ENCODE measurements at regions not wholly inside any gene's neighbourhood (a gene's known extent, or its start where the extent isn't known, plus 50 kb on each side); places are given as distances from the start of the nearest gene placed in this dataset.

DNA sequence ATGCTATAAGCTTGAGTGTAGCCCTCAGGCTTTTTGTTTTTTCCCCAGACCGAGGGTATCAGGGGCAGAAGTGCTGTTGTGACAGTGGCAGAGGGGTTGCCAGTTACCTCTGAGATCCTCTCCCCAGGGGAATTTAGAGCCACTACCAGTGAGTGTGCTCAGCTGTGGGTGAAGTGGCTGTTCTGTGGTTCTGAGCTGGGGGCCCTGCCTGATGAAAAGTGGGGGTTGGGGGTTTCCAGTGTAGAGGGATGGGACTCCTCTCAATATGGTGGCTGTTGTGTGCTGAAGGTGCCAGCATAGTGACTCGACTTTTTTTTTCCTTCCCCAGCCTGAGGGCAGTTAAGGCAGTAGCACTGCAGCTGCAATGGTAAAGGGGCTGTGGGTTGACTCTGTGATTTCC lies 506.7 kb downstream of the TMEM232 start:
- H3K27ac ChIP-seq (ENCODE audit: low read depth, low read length): no peak overlapping the region
- intact Hi-C loops (cut with micrococcal nuclease): no loop called here
- DNase-seq (ENCODE audit: low read depth, low spot score) (no peak), ATAC-seq (no peak)
- no peaks in the 10 kb centered on the region for H4K20me1 ChIP-seq (ENCODE audit: insufficient read depth)
- H3K4me2 ChIP-seq (ENCODE audit: low read length): no peak overlapping the region
- no peaks in the 10 kb centered on the region for H3K9me2 ChIP-seq (ENCODE audit: insufficient read depth)
- H3K36me3 ChIP-seq (ENCODE audit: control insufficient read depth in 1 of 2, insufficient read depth in 2 of 2, low read length in 2 of 2): no peaks in the 10 kb centered on the region
- H2AFZ ChIP-seq (ENCODE audit: low read depth, low read length, poor library complexity, severe bottlenecking): no peak overlapping the region
- H3K4me1 ChIP-seq (ENCODE audit: control insufficient read depth in 1 of 2, insufficient read depth in 2 of 2, low read length in 2 of 2): no peaks in the 10 kb centered on the region
- no peak overlapping the region for H3K9ac ChIP-seq (ENCODE audit: low read length)
- ChIA-PET CTCF (no interaction called here), POLR2A (no interaction called here), RAD21 (ENCODE audit: low non-redundant PET in 1 of 2, low total read pairs in 2 of 2, uncharacterized antibody in 2 of 2, unreplicated experiment in 2 of 2) (no interaction called here)
- BruUV-seq (replicated peaks): no TSS peak
- H3K79me2 ChIP-seq (ENCODE audit: insufficient read depth, low read length): no peaks in the 10 kb centered on the region
- no peak overlapping the region for H3K4me3 ChIP-seq (replicated peaks in 1 of 2; ENCODE audit: low read depth in 1 of 2, low read length in 2 of 2)
- H3K9me3 ChIP-seq (ENCODE audit: control insufficient read depth in 1 of 2, insufficient read depth in 1 of 2, low read depth in 1 of 2, low read length in 2 of 2): no peaks in the 10 kb centered on the region; a peak in 1 of 4 replicates
- no peaks in the 10 kb centered on the region for H3K27me3 ChIP-seq (ENCODE audit: insufficient read depth, low read length)
- TF ChIP-seq, protein P1, sequence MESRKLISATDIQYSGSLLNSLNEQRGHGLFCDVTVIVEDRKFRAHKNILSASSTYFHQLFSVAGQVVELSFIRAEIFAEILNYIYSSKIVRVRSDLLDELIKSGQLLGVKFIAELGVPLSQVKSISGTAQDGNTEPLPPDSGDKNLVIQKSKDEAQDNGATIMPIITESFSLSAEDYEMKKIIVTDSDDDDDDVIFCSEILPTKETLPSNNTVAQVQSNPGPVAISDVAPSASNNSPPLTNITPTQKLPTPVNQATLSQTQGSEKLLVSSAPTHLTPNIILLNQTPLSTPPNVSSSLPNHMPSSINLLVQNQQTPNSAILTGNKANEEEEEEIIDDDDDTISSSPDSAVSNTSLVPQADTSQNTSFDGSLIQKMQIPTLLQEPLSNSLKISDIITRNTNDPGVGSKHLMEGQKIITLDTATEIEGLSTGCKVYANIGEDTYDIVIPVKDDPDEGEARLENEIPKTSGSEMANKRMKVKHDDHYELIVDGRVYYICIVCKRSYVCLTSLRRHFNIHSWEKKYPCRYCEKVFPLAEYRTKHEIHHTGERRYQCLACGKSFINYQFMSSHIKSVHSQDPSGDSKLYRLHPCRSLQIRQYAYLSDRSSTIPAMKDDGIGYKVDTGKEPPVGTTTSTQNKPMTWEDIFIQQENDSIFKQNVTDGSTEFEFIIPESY (IDR thresholded peaks at IDR 0.05; ENCODE audit: extremely low read depth, insufficient replicate concordance, low read length): no peak
- TF ChIP-seq YY1 (IDR thresholded peaks at IDR 0.05; ENCODE audit: extremely low read depth, insufficient replicate concordance, low read depth, low read length) (no peak), POLR2A (IDR thresholded peaks at IDR 0.05; ENCODE audit: borderline replicate concordance, extremely low read depth, insufficient read depth, insufficient read length) (no peak), JUND (IDR thresholded peaks at IDR 0.05) (no peak), CBX3 (IDR thresholded peaks at IDR 0.05; ENCODE audit: low read depth) (no peak)
- TF ChIP-seq, protein P2, sequence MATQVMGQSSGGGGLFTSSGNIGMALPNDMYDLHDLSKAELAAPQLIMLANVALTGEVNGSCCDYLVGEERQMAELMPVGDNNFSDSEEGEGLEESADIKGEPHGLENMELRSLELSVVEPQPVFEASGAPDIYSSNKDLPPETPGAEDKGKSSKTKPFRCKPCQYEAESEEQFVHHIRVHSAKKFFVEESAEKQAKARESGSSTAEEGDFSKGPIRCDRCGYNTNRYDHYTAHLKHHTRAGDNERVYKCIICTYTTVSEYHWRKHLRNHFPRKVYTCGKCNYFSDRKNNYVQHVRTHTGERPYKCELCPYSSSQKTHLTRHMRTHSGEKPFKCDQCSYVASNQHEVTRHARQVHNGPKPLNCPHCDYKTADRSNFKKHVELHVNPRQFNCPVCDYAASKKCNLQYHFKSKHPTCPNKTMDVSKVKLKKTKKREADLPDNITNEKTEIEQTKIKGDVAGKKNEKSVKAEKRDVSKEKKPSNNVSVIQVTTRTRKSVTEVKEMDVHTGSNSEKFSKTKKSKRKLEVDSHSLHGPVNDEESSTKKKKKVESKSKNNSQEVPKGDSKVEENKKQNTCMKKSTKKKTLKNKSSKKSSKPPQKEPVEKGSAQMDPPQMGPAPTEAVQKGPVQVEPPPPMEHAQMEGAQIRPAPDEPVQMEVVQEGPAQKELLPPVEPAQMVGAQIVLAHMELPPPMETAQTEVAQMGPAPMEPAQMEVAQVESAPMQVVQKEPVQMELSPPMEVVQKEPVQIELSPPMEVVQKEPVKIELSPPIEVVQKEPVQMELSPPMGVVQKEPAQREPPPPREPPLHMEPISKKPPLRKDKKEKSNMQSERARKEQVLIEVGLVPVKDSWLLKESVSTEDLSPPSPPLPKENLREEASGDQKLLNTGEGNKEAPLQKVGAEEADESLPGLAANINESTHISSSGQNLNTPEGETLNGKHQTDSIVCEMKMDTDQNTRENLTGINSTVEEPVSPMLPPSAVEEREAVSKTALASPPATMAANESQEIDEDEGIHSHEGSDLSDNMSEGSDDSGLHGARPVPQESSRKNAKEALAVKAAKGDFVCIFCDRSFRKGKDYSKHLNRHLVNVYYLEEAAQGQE (IDR thresholded peaks at IDR 0.05; ENCODE audit: low read depth): no peak
